Brain microvascular endothelial cell (primary cell): ENCODE measurements at regions not wholly inside any gene's neighbourhood (a gene's known extent, or its start where the extent isn't known, plus 50 kb on each side); places are given as distances from the start of the nearest gene placed in this dataset.

ENCODE experiments used
- DNase-seq: peaks from one replicate; pipeline ENCODE4 v3.0.0-alpha.2; 2020
- H3K27ac ChIP-seq: fragments of 250-450 bp; sonication (Bioruptor Pico); 2 replicates; pipeline ENCODE4 v1.5.1; 2020; ENCODE audit warnings: mild to moderate bottlenecking, moderate library complexity
- H3K27me3 ChIP-seq: fragments of 250-450 bp; sonication (Bioruptor Pico); replicated peaks from 2 replicates; pipeline ENCODE4 v1.5.1; 2020; ENCODE audit warnings: mild to moderate bottlenecking
- H3K36me3 ChIP-seq: fragments of 250-450 bp; sonication (Bioruptor Pico); replicated peaks from 2 replicates; pipeline ENCODE4 v1.5.1; 2020; ENCODE audit warnings: mild to moderate bottlenecking
- H3K4me3 ChIP-seq: 2 replicates; pipeline ENCODE4 v1.5.1; 2011; ENCODE audit warnings: low read depth, mild to moderate bottlenecking, control low read depth, low read length, moderate library complexity
- CTCF ChIP-seq: IDR thresholded peaks from 2 replicates; pipeline ENCODE4 v1.5.1; 2011; ENCODE audit warnings: low read depth, mild to moderate bottlenecking, moderate library complexity, low read length, control low read depth, inconsistent platforms; ENCODE audit errors: missing control alignments
- in situ Hi-C: cut with HindIII; loops from 2 replicates; pipeline ENCODE4 v1.10.0; 2017; ENCODE audit warnings: low sequenced_read_pairs, low pct_ligation_motif_present

DNA sequence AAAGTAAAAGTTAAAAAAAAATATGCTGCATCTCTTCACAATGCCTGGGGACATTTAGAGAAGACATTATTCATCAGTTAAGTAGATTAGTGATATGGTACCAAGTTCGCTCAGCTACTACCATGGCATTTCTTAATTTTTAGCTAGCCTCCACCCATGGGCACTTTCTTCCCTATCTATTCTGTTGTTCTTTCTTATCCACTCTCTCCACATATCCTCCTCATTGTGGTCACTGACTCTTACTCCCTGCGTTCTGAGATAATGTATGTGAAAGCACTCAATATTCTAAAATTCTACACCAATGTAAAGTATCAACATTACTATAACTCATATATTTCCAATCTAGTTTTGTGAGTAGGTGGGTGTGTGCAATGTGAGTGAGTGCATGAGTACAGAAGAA, 609.7 kb upstream of the DAB2 start:
- H3K27ac ChIP-seq = no peak overlapping the region
- no peak for DNase-seq
- H3K27me3 ChIP-seq = no peaks in the 10 kb centered on the region
- TF ChIP-seq CTCF = no peak
- in situ Hi-C loops = no loop called here
- H3K36me3 ChIP-seq = no peaks in the 10 kb centered on the region
- no peak overlapping the region for H3K4me3 ChIP-seq

GRCh38 chr5:40033411-40033810, 608.6 kb upstream of the DAB2 start:
- H3K27me3 ChIP-seq = no peaks in the 10 kb centered on the region
- no peak overlapping the region for H3K4me3 ChIP-seq
- no peak for DNase-seq
- no peak overlapping the region for H3K27ac ChIP-seq
- in situ Hi-C loops = no loop called here
- TF ChIP-seq CTCF = no peak
- no peaks in the 10 kb centered on the region for H3K36me3 ChIP-seq

DNA sequence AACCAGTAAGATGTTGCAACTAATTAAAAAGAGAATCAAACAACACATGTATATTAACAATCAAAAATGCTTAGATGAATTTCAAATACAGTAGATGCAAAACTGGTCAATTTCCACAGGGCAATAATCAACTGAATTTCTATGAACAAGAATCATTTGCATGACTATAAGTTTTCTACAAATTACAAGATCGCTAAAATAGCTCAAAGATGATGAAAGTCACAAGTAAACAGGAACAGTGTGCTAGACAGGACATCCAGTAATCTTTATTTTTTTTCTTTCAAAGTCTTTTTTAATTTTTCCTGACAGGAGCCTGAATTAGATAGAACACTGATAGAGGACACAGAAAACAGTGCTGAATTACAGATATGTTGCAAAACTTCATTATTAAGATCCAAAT, 608.2 kb upstream of the DAB2 start:
- no peak overlapping the region for H3K27ac ChIP-seq
- H3K27me3 ChIP-seq = no peaks in the 10 kb centered on the region
- no peak for TF ChIP-seq CTCF
- H3K4me3 ChIP-seq = no peak overlapping the region
- no peaks in the 10 kb centered on the region for H3K36me3 ChIP-seq
- in situ Hi-C loops = no loop called here
- DNase-seq = no peak

GRCh38 chr5:40030661-40031060, 605.9 kb upstream of the DAB2 start:
- no peaks in the 10 kb centered on the region for H3K36me3 ChIP-seq
- no peak overlapping the region for H3K27ac ChIP-seq
- TF ChIP-seq CTCF = no peak
- no peak for DNase-seq
- no peak overlapping the region for H3K4me3 ChIP-seq
- H3K27me3 ChIP-seq = no peaks in the 10 kb centered on the region
- in situ Hi-C loops = no loop called here

DNA sequence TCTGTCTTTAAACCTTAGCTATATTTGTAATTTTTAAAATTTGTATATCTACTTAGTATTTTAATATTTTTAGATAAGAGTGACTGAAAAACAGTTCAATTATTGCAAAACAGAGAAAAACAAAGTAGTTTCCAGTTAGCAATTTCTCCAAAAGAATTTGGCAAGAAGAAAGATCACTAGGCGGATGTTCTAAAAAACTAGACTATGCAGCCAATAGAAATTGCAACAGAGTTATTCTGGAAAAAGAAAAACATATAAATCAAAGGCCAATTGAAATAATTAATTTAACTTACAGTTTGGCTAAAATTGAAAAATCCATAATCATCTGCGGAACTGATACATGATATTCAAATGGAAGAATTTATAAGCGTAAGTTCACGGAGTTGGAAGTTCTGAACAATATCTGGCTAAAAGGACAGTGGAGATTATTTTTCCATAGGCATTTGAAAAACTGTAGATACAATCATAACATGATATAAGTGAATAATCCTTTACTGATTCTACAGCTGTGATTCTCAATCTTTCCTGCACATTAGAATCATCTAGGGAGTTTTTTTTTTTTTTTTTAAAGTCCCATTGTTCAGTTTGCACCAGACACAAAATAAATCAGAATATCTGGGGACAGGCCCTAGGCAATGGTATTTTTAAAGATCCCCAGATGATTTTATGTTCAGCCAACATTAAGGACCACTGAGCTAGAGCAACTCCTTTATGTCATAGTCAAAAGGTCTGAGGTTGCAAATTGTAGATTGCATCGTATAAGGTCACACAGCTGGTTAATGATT, 605.1 kb upstream of the DAB2 start:
- in situ Hi-C loops = no loop called here
- no peak for TF ChIP-seq CTCF
- Histone ChIP-seq H3K36me3 (no peaks in the 10 kb centered on the region), H3K4me3 (no peak overlapping the region), H3K27ac (no peak overlapping the region), H3K27me3 (no peaks in the 10 kb centered on the region)
- DNase-seq = no peak

GRCh38 chr5:40027400-40027799, 602.6 kb upstream of the DAB2 start:
- in situ Hi-C loops = no loop called here
- DNase-seq = no peak
- Histone ChIP-seq H3K27me3 (no peaks in the 10 kb centered on the region), H3K4me3 (no peak overlapping the region), H3K36me3 (no peaks in the 10 kb centered on the region), H3K27ac (no peak overlapping the region)
- no peak for TF ChIP-seq CTCF
